HS-5 (cell line): ENCODE measurements at regions not wholly inside any gene's neighbourhood (a gene's known extent, or its start where the extent isn't known, plus 50 kb on each side); places are given as distances from the start of the nearest gene placed in this dataset.

ENCODE experiments used
- DNase-seq: peaks from one replicate; pipeline ENCODE4 v3.0.0-alpha.2; 2012; ENCODE audit warnings: low read depth

DNA sequence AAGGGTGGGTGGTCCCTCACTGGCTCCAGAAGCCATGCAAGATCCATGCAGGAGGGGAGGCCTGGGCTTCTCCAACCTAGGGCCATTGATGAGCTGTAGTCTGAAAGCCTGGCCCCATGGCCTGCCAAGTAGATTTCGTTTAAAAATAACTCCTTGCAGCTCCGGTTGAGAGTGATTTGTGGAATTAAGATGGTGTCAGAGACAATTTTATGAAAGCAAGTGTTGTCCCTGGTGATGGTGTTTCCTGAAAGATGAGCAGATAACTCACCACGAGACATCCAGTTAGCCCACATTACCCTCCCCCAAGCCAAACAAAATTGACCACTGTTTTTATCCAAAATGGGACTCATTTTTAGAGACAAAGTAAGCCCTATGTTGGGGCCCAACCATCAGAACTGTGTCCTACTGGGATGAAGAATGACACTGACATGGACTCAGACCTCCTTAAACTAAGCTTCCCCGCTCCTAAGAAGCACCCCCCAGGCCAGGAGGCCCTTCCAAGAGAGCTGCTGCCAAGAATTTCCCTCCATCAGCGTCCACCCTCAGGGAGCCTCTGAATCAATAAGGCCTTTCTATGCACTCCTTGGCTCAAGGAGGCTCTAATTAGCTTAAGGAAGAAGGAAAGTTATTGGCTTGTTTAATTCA, 174.2 kb upstream of the NCAM1 start:
- DNase-seq, result no peak

DNA sequence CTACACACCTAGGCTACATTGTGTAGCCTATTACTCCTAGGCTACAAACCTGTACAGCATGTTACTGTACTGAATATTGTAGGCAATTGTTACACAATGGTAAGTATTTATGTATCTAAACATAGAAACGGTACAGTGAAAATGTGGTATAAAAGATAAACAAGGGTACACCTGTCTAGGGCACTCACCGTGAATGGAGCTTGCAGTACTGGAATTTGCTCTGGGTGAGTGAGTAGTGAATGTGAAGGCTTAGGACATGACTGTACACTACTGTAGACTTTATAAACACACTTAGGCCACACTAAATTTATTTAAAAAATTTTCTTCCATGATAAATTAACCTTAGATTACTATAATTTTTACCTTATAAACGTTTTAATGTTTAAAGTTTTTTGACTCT, 171.7 kb upstream of the NCAM1 start:
- no peak for DNase-seq

DNA sequence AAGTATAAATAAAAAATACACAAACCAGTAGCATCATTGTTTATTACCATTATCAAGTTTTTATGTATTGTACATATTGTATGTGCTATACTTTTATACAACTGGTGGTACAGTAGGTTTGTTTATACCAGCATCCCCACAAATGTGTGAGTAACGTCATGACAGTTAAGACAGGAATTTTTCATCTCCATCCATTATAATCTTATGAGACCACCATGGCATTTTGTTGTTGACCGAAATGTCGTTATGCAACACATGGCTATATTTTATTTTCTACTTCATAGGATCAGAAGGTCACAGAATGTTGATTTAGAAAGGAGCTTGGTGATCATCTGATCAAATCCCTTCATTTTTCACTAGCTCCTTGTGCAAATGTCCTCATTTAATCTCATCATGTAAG, 170.9 kb upstream of the NCAM1 start:
- no peak for DNase-seq

DNA sequence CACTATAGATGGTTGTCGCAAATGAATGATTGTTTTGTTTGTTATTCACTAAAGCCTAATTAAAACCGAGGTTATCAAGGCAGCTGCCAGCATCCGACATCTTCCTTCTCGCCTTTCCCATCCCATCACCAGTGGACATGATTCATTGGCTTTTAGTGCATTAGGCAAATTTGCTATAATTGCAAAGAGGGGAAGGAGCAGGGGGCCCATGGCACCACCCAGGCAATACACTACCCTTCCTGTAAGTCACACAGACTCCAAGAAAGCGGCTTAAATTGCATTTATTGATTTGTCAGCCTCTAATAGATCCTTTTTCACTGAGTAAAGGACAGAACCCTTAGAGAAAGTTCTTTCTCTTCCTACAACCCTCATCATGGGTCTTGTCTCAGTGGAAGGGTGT, 169.2 kb upstream of the NCAM1 start:
- DNase-seq, result no peak

DNA sequence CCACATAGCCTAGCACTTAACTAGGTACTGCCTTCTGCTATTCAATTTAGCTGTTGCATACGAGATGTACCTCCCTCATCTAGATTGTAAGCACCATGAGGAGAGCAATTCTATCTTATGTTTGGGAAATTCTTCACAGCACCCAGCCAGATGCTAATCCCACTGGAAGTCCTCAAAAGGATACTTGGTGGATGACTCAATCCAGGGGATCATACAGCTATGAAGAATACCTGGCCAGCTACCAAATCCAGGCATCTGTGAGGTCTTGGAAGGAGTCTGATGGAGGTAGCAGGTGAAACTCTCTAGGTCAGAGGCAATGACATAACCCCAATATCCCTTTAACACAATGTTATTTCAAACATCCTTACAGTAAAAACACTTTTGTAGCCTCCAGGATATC, 167.8 kb upstream of the NCAM1 start:
- DNase-seq, result no peak

DNA sequence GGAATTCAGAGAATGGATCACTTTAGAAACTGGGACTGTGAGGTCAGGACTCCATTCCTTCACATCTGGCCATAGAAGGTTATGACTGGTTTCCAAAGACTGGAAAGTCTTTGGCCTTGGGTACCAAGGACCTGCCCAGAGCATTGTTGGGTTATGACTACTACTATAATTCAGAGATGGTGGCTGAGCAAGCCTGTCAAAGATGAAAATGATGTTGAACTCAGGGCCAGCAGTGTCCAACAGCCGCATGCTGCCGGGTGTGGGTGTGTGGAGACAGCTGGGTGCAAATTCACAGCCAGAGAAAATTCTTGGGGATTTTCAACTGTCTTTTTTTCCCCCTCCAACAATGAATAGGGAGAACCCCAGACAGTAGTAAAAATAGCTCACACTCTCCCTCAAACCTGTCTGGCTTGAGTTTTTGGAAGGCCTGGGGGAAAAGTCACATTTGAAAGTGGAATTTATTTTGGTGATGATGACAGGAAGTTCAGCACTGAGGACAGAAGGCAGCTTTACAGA, 166.8 kb upstream of the NCAM1 start:
- DNase-seq, result no peak

DNA sequence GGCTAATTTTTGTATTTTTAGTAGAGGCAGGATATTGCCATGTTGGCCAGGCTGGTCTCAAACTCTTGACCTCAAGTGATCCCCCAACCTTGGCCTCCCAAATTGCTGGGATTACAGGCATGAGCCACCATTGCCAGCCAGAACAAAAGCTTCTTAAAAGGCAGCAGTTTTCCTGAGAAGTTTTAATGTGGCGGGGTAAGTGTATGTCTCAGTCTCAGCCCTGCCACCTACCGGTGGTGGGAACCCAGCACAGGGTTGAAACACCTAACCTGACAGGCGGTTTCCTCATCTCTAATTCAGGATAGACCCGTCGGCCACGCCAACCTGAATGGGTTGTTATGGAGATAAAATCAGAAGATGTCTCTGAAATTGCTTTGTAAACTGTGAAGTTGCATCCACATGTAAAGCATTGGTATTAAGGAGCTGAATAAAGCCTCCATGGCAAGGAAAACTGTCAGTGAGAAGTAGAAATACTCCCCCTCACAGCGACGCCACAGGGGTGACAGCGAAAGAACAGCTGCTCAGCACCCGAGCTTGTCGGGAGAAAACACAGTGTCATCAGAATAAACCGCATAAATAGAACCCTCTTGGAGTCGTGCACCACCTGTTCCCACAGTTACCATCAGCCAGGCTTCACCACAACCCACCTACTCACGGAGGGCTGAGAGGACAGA, 165.9 kb upstream of the NCAM1 start:
- DNase-seq, result no peak

DNA sequence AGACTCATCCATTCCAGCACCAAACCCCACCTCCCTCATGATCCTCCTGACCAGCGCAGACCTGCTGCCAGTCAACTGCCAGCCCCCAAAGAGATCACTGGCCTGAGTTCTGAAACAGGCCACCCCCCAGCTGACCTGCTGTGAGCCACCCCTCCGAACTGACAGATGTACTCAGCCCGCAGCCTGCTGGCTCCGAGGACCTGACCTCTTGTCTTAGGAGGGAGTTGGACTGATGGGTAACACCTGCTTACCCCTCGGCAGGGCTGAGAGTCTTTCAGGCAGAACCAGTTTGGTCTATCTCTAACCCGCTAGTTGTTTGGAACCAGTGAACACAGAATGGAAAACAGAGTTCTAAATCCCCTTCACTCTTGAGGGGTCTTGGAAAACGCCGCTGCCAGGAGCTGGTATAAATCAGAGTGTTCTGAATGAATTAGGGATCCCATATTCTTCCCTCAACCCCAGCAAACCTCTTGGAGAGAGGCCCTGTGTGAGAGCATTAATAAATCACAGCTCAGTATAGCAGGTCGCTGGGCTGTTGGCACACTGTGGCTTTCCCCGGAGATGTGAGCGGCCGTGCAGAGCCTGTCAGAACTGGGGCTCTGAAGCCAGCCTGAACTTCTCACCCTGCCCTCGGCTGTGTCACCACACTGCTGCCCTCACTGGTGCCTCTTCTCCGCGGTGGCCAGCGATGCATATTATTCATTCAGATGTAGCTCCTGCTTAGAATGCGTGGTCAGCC, 165.1 kb upstream of the NCAM1 start:
- no peak for DNase-seq

DNA sequence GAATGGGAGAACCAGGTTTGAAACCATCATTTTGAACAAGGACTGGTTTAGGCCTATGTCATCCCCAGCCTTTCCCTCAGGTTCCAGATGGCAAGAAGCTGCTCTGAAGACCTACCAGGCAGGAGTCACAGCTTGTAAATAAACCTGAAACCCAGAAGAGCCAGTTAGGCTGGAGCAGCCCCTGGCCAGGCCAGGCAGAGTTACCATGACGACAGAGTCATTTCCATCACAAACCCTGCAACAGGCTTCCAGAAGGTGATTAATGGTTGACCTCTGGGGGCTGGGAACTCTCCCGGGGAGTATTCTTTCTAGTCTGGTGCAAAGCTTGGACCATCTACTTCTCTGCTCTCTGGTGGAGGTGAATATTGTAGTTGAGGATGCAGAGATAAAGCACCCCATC, 164.1 kb upstream of the NCAM1 start:
- DNase-seq, result no peak

DNA sequence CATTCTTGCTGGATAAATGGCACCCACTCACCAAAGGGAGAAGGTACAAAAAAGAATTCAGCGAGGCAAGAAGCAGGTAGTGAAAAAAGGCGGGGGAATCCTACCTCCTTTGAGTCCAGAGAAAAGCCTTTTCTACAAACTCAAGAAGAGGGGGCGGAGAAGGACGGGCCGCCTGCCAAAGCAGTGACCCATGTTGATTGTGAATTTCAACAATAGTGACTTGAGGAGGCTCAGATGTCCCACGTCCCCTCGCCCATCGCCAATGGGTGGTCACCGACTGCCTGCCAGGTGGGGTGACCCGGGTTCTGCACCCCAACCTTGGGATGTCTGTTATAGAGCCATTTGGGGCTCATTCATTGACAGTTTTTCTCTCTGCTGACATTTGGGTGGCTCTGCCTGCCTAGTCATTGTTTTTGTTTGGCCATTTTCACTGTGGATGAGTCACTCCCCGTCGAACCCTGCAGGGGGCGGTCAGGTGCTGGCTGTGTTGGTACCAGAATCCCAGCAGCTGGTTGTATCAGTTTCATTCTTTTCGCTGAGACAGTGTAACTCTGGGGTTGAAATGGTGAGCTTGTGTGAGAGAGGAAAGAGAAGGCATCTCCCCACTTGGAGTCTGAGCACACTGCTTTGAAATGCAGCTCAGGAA, 163.4 kb upstream of the NCAM1 start:
- no peak for DNase-seq

DNA sequence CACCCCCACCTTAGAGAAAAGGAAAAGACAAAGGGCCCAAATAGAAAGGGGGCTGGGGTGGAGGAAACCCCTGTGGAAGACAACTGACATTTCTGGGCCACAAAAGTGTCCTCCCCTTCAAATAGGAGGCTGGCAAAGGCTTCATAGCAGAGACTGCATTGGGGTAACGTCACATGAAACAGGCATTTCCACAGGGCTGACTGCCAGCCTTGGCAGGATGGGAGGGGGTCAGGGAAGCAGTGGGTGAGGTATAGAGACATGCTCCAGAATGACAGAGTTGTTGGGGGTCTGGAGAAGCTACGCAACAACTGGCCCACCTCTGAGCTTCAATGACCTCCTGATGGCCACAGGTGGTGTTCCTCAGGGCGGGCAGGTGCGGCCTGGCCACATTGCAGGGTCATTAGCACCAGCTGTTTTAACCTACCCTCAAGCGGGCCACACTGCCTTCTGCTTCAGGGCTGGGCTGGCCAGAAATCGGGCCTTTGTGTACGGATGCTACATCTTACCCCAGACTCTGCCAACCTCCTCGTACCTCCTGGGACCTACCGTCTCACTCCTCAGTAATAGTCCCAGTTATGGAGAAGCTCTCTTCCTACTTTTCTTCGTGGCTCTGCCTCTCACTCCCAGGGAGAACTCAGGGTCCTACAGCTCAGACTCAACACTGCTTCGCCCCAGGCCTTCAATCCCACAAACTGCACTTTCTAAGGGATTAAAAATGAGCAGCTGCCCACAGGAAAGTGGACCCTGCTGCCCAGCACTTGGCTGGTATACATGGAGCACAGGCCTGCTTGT, 160.0 kb upstream of the NCAM1 start:
- DNase-seq, result no peak

DNA sequence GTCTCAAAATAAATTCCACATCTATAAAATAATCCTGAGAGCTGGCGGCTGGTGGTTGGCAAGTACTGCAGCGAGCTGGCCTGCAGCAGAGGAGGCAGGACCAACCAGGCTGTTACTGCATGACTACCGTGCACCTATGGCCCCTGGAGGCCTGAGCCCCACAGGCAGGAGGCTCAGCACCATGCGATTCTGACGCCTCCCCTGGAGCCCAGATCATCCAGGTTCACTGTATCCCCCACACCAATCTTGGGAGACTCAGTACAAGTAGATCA, 159.5 kb upstream of the NCAM1 start:
- no peak for DNase-seq

DNA sequence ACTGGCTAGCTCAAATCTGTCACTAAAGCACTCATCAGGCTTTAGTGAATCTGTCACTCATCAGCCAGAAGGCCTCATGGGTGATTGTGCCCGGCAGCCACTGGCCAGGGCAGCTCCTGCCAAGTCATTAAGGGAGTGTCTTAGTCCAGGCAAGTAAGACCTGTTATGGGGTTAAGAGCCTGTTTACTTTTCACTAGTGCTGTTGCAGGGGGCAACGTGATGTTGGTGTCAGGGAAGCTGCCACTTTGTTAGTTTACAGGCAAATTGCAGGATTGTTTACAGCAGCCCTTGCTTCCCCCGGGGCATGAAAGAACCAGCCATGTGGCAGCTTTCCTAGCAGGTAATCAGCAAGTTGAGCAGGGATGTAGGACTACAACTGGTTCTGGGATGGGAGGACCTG, 155.6 kb upstream of the NCAM1 start:
- DNase-seq, result no peak

DNA sequence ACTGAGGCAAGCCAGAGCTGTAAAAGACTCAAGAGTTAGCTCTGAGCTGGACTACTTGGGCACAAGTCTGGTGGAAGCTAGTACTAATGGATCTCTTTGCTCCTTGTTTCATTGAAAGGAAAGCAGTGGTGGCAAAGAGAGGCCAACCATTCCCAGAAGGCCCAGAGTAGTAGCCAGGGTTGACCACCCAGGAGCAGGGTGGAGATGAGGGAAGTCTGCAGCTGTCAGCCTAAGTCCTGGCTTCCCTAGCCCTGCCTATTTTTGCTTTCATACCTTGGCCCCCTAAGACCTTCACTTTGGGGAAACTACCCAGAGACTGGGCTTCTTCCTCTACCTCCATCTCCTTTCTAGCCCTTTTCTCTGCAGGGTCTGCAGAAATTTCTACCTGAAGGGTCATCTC, 155.0 kb upstream of the NCAM1 start:
- no peak for DNase-seq

DNA sequence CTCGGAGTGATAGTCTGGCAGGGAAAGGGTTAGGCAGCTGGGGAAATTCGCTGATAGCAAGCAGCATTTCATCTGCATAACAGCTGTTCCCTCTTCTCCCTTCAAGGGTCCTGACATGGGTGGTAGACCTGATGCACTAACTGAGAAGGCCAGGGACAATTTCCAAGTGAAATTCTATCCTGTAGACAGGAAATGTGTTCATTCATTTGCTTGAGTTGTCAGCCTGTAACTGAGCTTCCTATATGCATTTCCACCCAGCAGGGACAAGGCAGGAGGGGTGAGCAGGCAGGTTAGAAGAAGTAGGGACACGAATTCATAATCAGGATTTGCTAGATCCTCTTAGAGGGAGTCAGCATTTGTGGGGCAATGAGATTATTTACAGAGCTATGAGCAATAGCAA, 154.3 kb upstream of the NCAM1 start:
- no peak for DNase-seq

DNA sequence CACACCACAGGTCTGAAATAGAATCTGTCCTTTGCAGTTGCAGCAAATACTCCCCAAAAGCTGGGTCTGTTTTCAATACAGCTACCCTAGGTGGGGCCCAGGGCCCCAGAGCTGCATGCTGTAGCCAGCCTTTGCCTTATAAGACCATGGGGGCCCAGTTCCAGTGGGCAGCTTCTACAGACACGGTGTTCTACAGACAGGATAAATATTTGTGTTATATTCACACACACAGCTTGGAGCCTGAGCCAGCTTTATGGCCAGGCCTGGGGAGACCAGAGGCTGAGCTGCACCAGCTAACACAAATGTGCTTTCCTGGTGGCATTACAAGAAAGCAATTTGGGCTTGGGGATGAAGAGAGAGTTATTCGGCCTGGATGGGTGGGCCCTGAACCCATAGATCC, 151.8 kb upstream of the NCAM1 start:
- no peak for DNase-seq

DNA sequence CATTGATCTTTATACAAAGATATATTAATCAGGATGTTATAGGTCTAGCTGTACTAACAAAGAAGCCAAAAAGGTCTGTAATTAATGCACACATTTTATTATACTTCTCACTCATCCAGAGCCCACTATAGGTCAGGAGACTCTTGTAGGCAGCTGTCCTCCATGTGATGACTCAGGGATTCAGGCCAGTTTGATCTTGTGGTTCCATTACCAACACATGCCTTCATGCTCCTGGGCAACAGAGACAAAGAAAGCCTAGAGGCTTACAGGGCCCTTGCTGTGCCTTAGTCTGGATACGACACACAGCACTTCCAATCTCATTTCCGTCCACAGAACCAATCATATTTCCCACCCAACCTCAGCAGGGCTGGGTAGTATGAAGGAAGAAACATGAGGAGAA, 150.3 kb upstream of the NCAM1 start:
- DNase-seq, result no peak

DNA sequence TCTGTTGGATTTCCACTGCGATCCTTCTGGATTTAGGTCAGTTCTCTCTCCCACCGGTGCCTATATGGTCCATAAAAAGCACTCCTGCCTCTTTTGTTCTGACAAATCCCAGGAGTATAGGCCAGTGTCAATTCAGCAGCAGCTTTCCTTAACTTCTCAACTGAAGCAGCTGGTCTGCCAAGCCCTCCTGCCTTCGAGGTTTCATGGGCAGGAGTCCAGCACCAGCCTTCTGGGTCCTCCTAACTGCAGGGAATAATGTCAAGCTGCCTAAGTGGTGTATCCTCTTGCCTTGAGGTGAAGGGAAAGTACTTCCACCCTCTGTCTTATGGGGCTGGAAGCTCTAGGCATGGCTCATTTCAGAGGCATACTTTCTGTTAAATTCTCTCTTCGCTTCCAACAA, 149.4 kb upstream of the NCAM1 start:
- DNase-seq, result no peak

DNA sequence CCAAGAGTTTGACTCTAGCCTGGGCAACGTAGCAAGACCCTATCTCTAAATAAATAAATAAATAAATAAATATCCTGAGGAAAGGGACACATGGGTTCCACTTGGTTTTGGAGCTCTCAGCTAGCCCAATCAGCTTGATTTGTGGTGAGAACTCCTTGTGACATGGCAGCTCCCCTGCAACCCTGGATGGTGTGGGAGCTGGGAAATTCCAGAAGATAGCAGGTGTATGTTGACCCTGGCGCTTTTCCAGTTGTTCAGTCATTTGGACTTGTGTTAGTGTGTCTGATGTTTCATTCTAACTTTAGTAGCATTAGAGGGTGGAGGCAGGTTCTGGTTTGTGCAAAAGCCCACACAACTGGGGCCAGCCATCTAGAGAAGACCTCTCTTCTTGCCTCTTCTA, 148.5 kb upstream of the NCAM1 start:
- no peak for DNase-seq

DNA sequence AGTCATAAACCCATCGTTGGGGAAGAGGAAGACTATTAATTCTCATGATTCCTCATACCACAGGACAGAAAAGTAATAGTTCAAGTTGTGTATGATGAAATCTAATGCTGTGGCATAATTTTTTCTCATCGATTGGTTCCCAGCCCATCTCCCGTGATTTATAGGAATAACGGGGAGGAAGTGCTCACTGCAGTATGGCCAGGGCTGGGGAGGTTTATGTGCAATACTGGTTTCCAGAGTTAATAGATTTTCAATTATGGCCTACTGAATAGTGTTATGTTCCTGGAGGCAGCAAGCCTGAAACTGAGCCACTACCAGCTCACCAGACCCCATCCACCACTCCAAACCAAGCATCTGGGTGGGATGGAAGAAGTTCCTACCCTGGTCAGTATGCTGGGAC, 147.1 kb upstream of the NCAM1 start:
- no peak for DNase-seq

DNA sequence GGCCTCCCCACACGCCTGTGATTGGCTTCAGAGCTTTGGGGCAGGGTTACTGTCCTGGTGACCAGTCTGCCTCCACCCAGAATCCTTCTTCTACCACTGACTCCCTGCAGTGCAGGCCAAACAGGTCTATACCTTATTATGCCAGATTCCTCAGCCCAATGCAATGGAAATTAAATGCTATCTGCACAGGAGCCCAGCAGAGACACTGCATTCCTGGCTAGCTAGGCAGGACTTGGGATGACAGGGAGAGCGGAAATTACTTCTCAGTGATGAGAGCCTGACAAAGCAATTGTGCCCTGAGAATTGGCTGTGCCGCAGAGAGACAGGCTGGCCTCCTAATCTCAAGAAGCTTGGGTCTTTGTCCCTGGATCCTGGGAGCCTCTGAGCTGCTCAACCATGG, 143.8 kb upstream of the NCAM1 start:
- DNase-seq, result no peak
